ENCODE measurements at regions not wholly inside any gene's neighbourhood (a gene's known extent, or its start where the extent isn't known, plus 50 kb on each side); places are given as distances from the start of the nearest gene placed in this dataset.
"Not testable (repeated sequence)": the region's sequence is repeated elsewhere in the genome, so short reads cannot be mapped to it uniquely, and the experiment has no call there.

GRCh38 chr9:62905722-62906121, 1715.9 kb downstream of the SPATA31A7 start:
- TF ChIP-seq CTCF (IDR thresholded peaks at IDR 0.05; ENCODE audit: low read depth, low read length, missing input control); REST (IDR thresholded peaks at IDR 0.05); JUND (IDR thresholded peaks at IDR 0.05); RAD21 (IDR thresholded peaks at IDR 0.05); MAX (IDR thresholded peaks at IDR 0.05); ZBTB33 (IDR thresholded peaks at IDR 0.05); GABPA (IDR thresholded peaks at IDR 0.05 in 1 of 2, conservative IDR thresholded peaks at IDR 0.05 in 1 of 2): not testable (repeated sequence)
